WTC11 (cell line): ENCODE measurements at regions not wholly inside any gene's neighbourhood (a gene's known extent, or its start where the extent isn't known, plus 50 kb on each side); places are given as distances from the start of the nearest gene placed in this dataset.

Source experiments
- ARID4B ChIP-seq: sonication (generic); formaldehyde crosslinking; IDR thresholded peaks from 2 replicates; pipeline ENCODE4 v1.8.0; 2023; ENCODE audit warnings: missing genetic modification reagents, mild to moderate bottlenecking, borderline replicate concordance
- ATF1 ChIP-seq: sonication (generic); formaldehyde crosslinking; IDR thresholded peaks from 2 replicates; pipeline ENCODE4 v1.8.1; 2023; ENCODE audit warnings: mild to moderate bottlenecking, moderate library complexity, missing genetic modification reagents
- ATF2 ChIP-seq: sonication (generic); formaldehyde crosslinking; IDR thresholded peaks from 2 replicates; pipeline ENCODE4 v1.8.1; 2022; ENCODE audit warnings: low read depth, missing genetic modification reagents, borderline replicate concordance
- CTCF ChIP-seq: fragments of 200-600 bp; IDR thresholded peaks from 2 replicates; pipeline ENCODE4 v1.8.0; 2022; ENCODE audit warnings: antibody characterized with exemption
- ELF4 ChIP-seq: sonication (generic); formaldehyde crosslinking; IDR thresholded peaks from 2 replicates; pipeline ENCODE4 v1.8.1; 2022; ENCODE audit warnings: low read depth, mild to moderate bottlenecking, moderate library complexity, missing genetic modification reagents
- ETV6 ChIP-seq: sonication (generic); formaldehyde crosslinking; IDR thresholded peaks from 2 replicates; pipeline ENCODE4 v1.8.1; 2022; ENCODE audit warnings: mild to moderate bottlenecking, missing genetic modification reagents
- JUN ChIP-seq: sonication (generic); formaldehyde crosslinking; IDR thresholded peaks from 2 replicates; pipeline ENCODE4 v1.8.0; 2023; ENCODE audit warnings: mild to moderate bottlenecking, missing genetic modification reagents
- MAX ChIP-seq: sonication (generic); formaldehyde crosslinking; IDR thresholded peaks from 2 replicates; pipeline ENCODE4 v1.8.0; 2022; ENCODE audit warnings: mild to moderate bottlenecking, missing genetic modification reagents
- NR2C2 ChIP-seq: sonication (generic); formaldehyde crosslinking; IDR thresholded peaks from 2 replicates; pipeline ENCODE4 v1.8.0; 2022; ENCODE audit warnings: mild to moderate bottlenecking, missing genetic modification reagents
- NR3C1 ChIP-seq: sonication (generic); formaldehyde crosslinking; conservative IDR thresholded peaks from 2 replicates; pipeline ENCODE4 v1.8.1; 2023; ENCODE audit warnings: low read depth, mild to moderate bottlenecking, missing genetic modification reagents
- USF2 ChIP-seq: sonication (generic); formaldehyde crosslinking; IDR thresholded peaks from 2 replicates; pipeline ENCODE4 v1.8.1; 2023; ENCODE audit warnings: mild to moderate bottlenecking, missing genetic modification reagents, moderate library complexity
- ZNF121 ChIP-seq: sonication (generic); formaldehyde crosslinking; IDR thresholded peaks from 2 replicates; pipeline ENCODE4 v1.8.0; 2023; ENCODE audit warnings: missing genetic modification reagents
- ZNF281 ChIP-seq: sonication (generic); formaldehyde crosslinking; IDR thresholded peaks from 2 replicates; pipeline ENCODE4 v1.8.0; 2023; ENCODE audit warnings: mild to moderate bottlenecking, missing genetic modification reagents

GRCh38 chrX:110519501-110519900, 160.9 kb downstream of the RTL9 start:
- TF ChIP-seq CTCF (no peak), ATF2 (CRISPR knock-in tag) (no peak), NR2C2 (CRISPR knock-in tag) (no peak), ELF4 (CRISPR knock-in tag) (no peak), NR3C1 (CRISPR knock-in tag) (no peak), JUN (CRISPR knock-in tag) (no peak), USF2 (no peak), ATF1 (CRISPR knock-in tag) (no peak), ARID4B (CRISPR knock-in tag) (no peak), ETV6 (no peak), MAX (CRISPR knock-in tag) (no peak), ZNF281 (CRISPR knock-in tag) (no peak), ZNF121 (CRISPR knock-in tag) (no peak)
